ENCODE measurements at regions not wholly inside any gene's neighbourhood (a gene's known extent, or its start where the extent isn't known, plus 50 kb on each side); places are given as distances from the start of the nearest gene placed in this dataset.

- H3K27me3 ChIP-seq (ENCODE audit: insufficient read depth, low read depth, severe bottlenecking): peaks cover 9% of the 10 kb centered on the region
- no peaks in the 10 kb centered on the region for H3K36me3 ChIP-seq
- no peak for TF ChIP-seq CTCF (IDR thresholded peaks at IDR 0.05; ENCODE audit: low read depth, low read length)
- H3K9me3 ChIP-seq (ENCODE audit: severe bottlenecking): no peaks in the 10 kb centered on the region
- H3K27ac ChIP-seq: no peak overlapping the region
- H3K4me3 ChIP-seq (ENCODE audit: low read depth, low read length): no peak overlapping the region
- DNase-seq: no peak
These were observed 199.2 kb upstream of the NT5E start for GRCh38 chr6:85250586-85251220.

- Histone ChIP-seq H3K27ac (no peak overlapping the region), H3K4me3 (ENCODE audit: low read depth, low read length) (no peak overlapping the region), H3K36me3 (no peaks in the 10 kb centered on the region), H3K9me3 (ENCODE audit: severe bottlenecking) (no peaks in the 10 kb centered on the region), H3K27me3 (ENCODE audit: insufficient read depth, low read depth, severe bottlenecking) (peaks cover 27% of the 10 kb centered on the region)
- no peak for DNase-seq
- no peak for TF ChIP-seq CTCF (IDR thresholded peaks at IDR 0.05; ENCODE audit: low read depth, low read length)
These were observed 204.9 kb upstream of the NT5E start for GRCh38 chr6:85245004-85245403.

DNA sequence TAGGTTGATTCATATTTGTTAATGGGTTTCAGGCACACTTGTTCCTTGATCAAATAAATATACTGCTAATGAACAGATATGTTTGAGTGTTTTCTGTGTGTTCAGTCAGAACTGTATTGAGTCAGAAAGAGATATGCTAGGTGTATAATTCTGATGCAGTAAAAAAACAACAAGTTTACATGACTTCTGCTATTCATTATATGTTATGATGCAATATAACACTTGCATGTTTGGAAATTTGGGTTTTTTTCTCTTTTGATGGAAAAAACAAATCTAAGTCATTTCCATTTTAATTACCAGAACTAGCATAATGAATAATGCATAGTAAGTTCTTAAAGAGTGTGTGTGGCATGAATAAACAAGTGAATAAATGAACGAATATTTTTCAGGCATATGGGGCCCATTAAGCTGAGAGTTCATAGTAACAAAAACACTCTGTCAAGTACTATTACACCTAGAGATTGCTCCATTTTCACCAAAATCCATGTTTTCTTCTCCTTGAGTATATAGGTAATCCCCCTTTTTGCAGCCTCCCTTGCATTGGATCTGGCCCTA lies 208.3 kb upstream of the NT5E start:
- peaks cover 33% of the 10 kb centered on the region for H3K27me3 ChIP-seq (ENCODE audit: insufficient read depth, low read depth, severe bottlenecking)

GRCh38 chr6:85240787-85241385 lies 209.0 kb upstream of the NT5E start:
- Histone ChIP-seq H3K36me3 (no peaks in the 10 kb centered on the region), H3K9me3 (ENCODE audit: severe bottlenecking) (no peaks in the 10 kb centered on the region), H3K27ac (no peak overlapping the region), H3K27me3 (ENCODE audit: insufficient read depth, low read depth, severe bottlenecking) (peaks cover 33% of the 10 kb centered on the region), H3K4me3 (ENCODE audit: low read depth, low read length) (no peak overlapping the region)
- no peak for TF ChIP-seq CTCF (IDR thresholded peaks at IDR 0.05; ENCODE audit: low read depth, low read length)
- DNase-seq: no peak

More for the DNA sequence above, 208.3 kb upstream of the NT5E start:
- H3K9me3 ChIP-seq (ENCODE audit: severe bottlenecking): no peaks in the 10 kb centered on the region
- no peak for DNase-seq
- no peak overlapping the region for H3K4me3 ChIP-seq (ENCODE audit: low read depth, low read length)
- no peaks in the 10 kb centered on the region for H3K36me3 ChIP-seq
- TF ChIP-seq CTCF (IDR thresholded peaks at IDR 0.05; ENCODE audit: low read depth, low read length): no peak
- no peak overlapping the region for H3K27ac ChIP-seq

DNA sequence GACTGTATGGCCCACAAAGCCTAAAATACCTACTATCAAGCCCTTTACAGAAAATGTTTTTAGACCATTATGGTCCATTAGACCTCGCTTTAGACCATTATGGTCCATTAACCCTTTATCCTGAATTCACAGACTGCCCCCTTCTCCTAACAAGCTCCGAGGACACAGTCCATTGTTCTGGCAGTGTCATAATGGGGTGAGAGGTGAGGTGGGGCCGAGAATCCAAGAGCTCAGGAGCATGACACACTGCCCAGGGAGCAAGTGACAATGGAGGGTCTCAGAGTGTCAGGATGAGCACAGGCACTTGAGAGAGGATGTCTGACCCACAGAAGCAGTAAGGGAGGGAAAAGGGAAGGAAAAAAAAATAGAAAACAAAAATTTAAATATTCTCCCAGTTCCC lies 212.4 kb upstream of the NT5E start:
- Histone ChIP-seq H3K9me3 (ENCODE audit: severe bottlenecking) (no peaks in the 10 kb centered on the region), H3K27ac (no peak overlapping the region), H3K36me3 (no peaks in the 10 kb centered on the region), H3K4me3 (ENCODE audit: low read depth, low read length) (no peak overlapping the region), H3K27me3 (ENCODE audit: insufficient read depth, low read depth, severe bottlenecking) (peaks cover 36% of the 10 kb centered on the region)
- no peak for DNase-seq
- TF ChIP-seq CTCF (IDR thresholded peaks at IDR 0.05; ENCODE audit: low read depth, low read length): no peak
